NCI-H460 (cell line): ENCODE measurements at regions not wholly inside any gene's neighbourhood (a gene's known extent, or its start where the extent isn't known, plus 50 kb on each side); places are given as distances from the start of the nearest gene placed in this dataset.

Source experiments
- DNase-seq: peaks from one replicate; pipeline ENCODE4 v3.0.0-alpha.2; 2016; ENCODE audit warnings: low read depth; ENCODE audit errors: extremely low read depth

GRCh38 chr2:136582628-136583205 lies 182.6 kb upstream of the THSD7B start:
- DNase-seq = peak; percentile 24

GRCh38 chr2:136572335-136572734 lies 193.0 kb upstream of the THSD7B start:
- no peak for DNase-seq

GRCh38 chr2:136557203-136557602 lies 208.1 kb upstream of the THSD7B start:
- DNase-seq = no peak

GRCh38 chr2:136550181-136550580 lies 215.2 kb upstream of the THSD7B start:
- no peak for DNase-seq

GRCh38 chr2:136539355-136539754 lies 226.0 kb upstream of the THSD7B start:
- no peak for DNase-seq

- DNase-seq = no peak
Measured at GRCh38 chr2:136538489-136538888, 226.9 kb upstream of the THSD7B start.

GRCh38 chr2:136534811-136535210 lies 230.5 kb upstream of the THSD7B start:
- no peak for DNase-seq

GRCh38 chr2:136532171-136532570 lies 233.2 kb upstream of the THSD7B start:
- DNase-seq = no peak

GRCh38 chr2:136531731-136532130 lies 233.6 kb upstream of the THSD7B start:
- no peak for DNase-seq

- DNase-seq = no peak
Measured at GRCh38 chr2:136530146-136530545, 235.2 kb upstream of the THSD7B start.

GRCh38 chr2:136527560-136527959 lies 237.8 kb upstream of the THSD7B start:
- DNase-seq = peak; percentile 12

- no peak for DNase-seq
Measured at GRCh38 chr2:136522724-136523123, 242.6 kb upstream of the THSD7B start.

GRCh38 chr2:136517716-136518115 lies 247.6 kb upstream of the THSD7B start:
- no peak for DNase-seq

GRCh38 chr2:136510244-136510643 lies 255.1 kb upstream of the THSD7B start:
- no peak for DNase-seq

GRCh38 chr2:136505462-136505861 lies 259.9 kb upstream of the THSD7B start:
- DNase-seq = no peak

- no peak for DNase-seq
Measured at GRCh38 chr2:136502660-136503059, 262.7 kb upstream of the THSD7B start.

- no peak for DNase-seq
Measured at GRCh38 chr2:136497709-136498108, 267.6 kb upstream of the THSD7B start.

- DNase-seq = no peak
Measured at GRCh38 chr2:136496966-136497365, 268.4 kb upstream of the THSD7B start.

GRCh38 chr2:136495636-136496035 lies 269.7 kb upstream of the THSD7B start:
- DNase-seq = no peak

GRCh38 chr2:136492901-136493300 lies 272.4 kb upstream of the THSD7B start:
- no peak for DNase-seq

GRCh38 chr2:136490100-136490499 lies 275.2 kb upstream of the THSD7B start:
- DNase-seq = no peak

GRCh38 chr2:136487421-136487820 lies 277.9 kb upstream of the THSD7B start:
- no peak for DNase-seq

GRCh38 chr2:136486115-136486514 lies 279.2 kb upstream of the THSD7B start:
- DNase-seq = no peak
